ENCODE measurements at regions not wholly inside any gene's neighbourhood (a gene's known extent, or its start where the extent isn't known, plus 50 kb on each side); places are given as distances from the start of the nearest gene placed in this dataset.

DNA sequence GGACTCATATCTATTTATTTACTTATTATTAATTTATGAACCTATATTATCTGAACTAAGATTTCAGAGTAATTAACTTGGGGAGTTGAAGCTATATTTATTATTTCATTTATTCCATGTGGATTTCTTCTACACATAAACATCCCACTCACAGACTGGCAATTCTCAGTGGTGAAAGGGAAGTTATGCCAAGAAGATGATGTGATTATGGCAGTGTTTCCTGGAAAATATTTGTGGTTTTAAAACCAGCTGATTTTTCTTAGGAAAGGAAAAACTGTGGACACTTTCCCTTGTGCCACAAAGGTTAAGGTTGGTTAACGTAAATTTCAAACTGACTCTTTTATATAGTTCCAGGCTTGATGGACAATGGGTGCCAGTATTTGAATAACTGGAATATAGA, 513.1 kb downstream of the SLITRK6 start:
- TF ChIP-seq POLR2AphosphoS5 (IDR thresholded peaks at IDR 0.05; ENCODE audit: low read depth), result no peak
- TF ChIP-seq CTCF (conservative IDR thresholded peaks at IDR 0.05; ENCODE audit: low read depth in 2 of 2), result no peak
- TF ChIP-seq, protein P1, sequence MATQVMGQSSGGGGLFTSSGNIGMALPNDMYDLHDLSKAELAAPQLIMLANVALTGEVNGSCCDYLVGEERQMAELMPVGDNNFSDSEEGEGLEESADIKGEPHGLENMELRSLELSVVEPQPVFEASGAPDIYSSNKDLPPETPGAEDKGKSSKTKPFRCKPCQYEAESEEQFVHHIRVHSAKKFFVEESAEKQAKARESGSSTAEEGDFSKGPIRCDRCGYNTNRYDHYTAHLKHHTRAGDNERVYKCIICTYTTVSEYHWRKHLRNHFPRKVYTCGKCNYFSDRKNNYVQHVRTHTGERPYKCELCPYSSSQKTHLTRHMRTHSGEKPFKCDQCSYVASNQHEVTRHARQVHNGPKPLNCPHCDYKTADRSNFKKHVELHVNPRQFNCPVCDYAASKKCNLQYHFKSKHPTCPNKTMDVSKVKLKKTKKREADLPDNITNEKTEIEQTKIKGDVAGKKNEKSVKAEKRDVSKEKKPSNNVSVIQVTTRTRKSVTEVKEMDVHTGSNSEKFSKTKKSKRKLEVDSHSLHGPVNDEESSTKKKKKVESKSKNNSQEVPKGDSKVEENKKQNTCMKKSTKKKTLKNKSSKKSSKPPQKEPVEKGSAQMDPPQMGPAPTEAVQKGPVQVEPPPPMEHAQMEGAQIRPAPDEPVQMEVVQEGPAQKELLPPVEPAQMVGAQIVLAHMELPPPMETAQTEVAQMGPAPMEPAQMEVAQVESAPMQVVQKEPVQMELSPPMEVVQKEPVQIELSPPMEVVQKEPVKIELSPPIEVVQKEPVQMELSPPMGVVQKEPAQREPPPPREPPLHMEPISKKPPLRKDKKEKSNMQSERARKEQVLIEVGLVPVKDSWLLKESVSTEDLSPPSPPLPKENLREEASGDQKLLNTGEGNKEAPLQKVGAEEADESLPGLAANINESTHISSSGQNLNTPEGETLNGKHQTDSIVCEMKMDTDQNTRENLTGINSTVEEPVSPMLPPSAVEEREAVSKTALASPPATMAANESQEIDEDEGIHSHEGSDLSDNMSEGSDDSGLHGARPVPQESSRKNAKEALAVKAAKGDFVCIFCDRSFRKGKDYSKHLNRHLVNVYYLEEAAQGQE (IDR thresholded peaks at IDR 0.05; ENCODE audit: unreplicated experiment), result no peak
- TF ChIP-seq EZH2phosphoT487 (IDR thresholded peaks at IDR 0.05; ENCODE audit: unreplicated experiment), result no peak
- TF ChIP-seq EZH2 (IDR thresholded peaks at IDR 0.05; ENCODE audit: low read depth, unreplicated experiment), result no peak
- TF ChIP-seq JUNB (IDR thresholded peaks at IDR 0.05; ENCODE audit: unreplicated experiment), result no peak
- no peak for TF ChIP-seq CREB1 (CRISPR knock-in tag; IDR thresholded peaks at IDR 0.05; ENCODE audit: low read depth)
